Astrocyte of the cerebellum (primary cell): ENCODE measurements at regions not wholly inside any gene's neighbourhood (a gene's known extent, or its start where the extent isn't known, plus 50 kb on each side); places are given as distances from the start of the nearest gene placed in this dataset.

Source experiments
- DNase-seq: peaks from one replicate; pipeline ENCODE4 v3.0.0-alpha.2; 2011; ENCODE audit warnings: low read depth
- H3K4me3 ChIP-seq: 2 replicates; pipeline ENCODE4 v1.5.1; 2011; ENCODE audit warnings: mild to moderate bottlenecking, low read depth, low read length, moderate library complexity
- CTCF ChIP-seq: IDR thresholded peaks from 2 replicates; pipeline ENCODE4 v1.5.1; 2012; ENCODE audit warnings: low read length, low read depth, moderate library complexity, mild to moderate bottlenecking; ENCODE audit errors: missing control alignments
- in situ Hi-C: cut with HindIII; loops from 2 replicates; pipeline ENCODE4 v1.10.0; 2017; ENCODE audit warnings: low sequenced_read_pairs

DNA sequence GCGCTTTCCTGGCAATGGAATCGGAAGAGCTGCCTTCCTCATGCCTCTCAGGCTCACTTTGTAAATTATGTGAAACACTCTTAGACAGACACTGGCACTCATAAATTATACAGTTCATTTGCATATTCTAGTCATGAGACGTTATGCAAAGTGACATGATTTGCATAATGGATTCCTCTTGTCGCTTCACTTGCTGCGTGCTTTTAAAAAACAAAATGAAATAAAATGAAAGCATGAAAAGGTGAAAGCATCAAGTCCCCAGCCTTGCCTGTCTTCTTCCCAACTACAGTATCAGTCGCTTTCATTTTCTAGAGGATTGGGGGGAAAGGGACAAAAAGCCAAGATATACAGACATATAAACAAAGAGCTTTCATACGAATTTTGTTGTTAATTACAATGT, 252.8 kb upstream of the PMFBP1 start:
- TF ChIP-seq CTCF = no peak
- peak overlapping the region; percentile 29 for H3K4me3 ChIP-seq
- in situ Hi-C loops = no loop called here
- no peak for DNase-seq

GRCh38 chr16:72422308-72422897, 250.4 kb upstream of the PMFBP1 start:
- no peak for TF ChIP-seq CTCF
- in situ Hi-C loops = no loop called here
- no peak overlapping the region for H3K4me3 ChIP-seq
- DNase-seq = no peak

DNA sequence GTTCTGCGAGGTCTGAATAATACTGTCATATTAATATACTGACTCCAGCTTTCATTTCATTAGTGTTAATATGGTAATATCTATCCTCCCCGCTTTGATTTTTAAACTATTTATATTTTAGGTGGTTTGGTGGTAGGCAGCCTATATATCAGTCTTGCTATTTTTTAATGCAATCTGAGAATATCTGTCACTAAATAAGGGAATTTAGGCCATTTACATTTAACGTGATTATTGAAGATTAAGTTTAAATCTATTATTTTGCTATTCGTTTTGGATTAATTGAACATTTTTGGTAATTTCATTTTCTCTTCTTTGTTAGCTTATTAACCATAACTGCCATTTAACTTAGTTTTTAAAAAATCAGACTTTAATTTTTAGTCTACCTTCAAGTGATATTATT, 247.7 kb upstream of the PMFBP1 start:
- DNase-seq = no peak
- no peak for TF ChIP-seq CTCF
- in situ Hi-C loops = no loop called here
- H3K4me3 ChIP-seq = no peak overlapping the region

- no peak overlapping the region for H3K4me3 ChIP-seq
- in situ Hi-C loops = no loop called here
- DNase-seq = no peak
- TF ChIP-seq CTCF = no peak
Observed at GRCh38 chr16:72415379-72415778, 243.4 kb upstream of the PMFBP1 start.

DNA sequence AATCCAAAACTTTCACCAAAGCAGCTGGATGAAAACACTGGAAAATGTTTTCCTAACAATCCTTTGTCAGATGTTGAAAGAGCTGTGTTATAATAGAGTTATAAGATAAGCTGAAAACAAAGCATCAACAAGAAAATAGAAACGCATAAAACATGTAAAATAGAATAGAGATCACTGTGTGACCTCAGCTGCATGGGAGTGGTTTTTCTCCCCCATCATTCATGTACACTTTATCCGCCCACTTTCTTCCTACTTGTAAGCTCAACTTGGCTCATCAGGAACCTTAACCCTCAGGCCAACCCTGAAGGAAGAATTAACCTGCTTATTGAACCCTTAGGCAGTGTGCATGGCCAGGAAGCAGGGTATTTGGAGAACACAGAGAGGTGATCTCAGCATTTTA, 238.5 kb upstream of the PMFBP1 start:
- no peak for TF ChIP-seq CTCF
- in situ Hi-C loops = no loop called here
- H3K4me3 ChIP-seq = no peak overlapping the region
- DNase-seq = no peak

- no peak overlapping the region for H3K4me3 ChIP-seq
- in situ Hi-C loops = no loop called here
- no peak for TF ChIP-seq CTCF
- DNase-seq = no peak
Observed at GRCh38 chr16:72409423-72409822, 237.5 kb upstream of the PMFBP1 start.

DNA sequence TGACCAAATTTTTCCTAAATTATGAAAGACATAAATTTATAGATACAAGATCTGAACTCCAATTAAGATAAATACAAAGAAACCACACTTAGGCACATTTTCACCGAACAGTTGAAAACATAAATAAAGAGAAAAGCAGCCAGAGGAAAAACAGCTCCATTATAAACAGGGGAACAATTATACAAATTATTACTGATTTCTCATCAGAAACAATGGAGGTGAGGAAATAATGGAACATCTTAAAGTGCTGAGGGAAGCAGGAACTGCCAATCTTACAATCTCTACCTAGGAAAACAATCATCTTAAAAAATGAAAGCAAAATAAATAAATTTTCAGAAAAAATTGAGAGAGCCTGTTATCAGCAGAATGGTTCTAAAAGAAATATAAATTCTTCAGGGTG, 234.4 kb upstream of the PMFBP1 start:
- H3K4me3 ChIP-seq = no peak overlapping the region
- no peak for TF ChIP-seq CTCF
- in situ Hi-C loops = no loop called here
- DNase-seq = no peak
